B cell (primary cell): ENCODE measurements at regions not wholly inside any gene's neighbourhood (a gene's known extent, or its start where the extent isn't known, plus 50 kb on each side); places are given as distances from the start of the nearest gene placed in this dataset.

ENCODE experiments used
- ATAC-seq: fragments of 200-7000 bp; cut with Tn5 transposase; one replicate; pipeline ENCODE4 v1.10.0; 2021; ENCODE audit warnings: low read depth, mild to moderate bottlenecking, moderate number of reproducible peaks, moderate library complexity
- CTCF ChIA-PET: fragments of 350-600 bp; sonication (Branson Sonifier 250); formaldehyde crosslinking; loops from one replicate; lab custom pipeline; 2021; ENCODE audit warnings: antibody characterized with exemption, inconsistent platforms; lab: Charles Lee
- POLR2A ChIA-PET: fragments of 350-600 bp; sonication (Branson Sonifier 250); formaldehyde crosslinking; loops from one replicate; lab custom pipeline; 2021; ENCODE audit warnings: antibody characterized with exemption; lab: Charles Lee
- DNase-seq: peaks from one replicate; pipeline ENCODE4 v3.0.0; 2013
- H2AFZ ChIP-seq: 2 replicates; pipeline ENCODE4 v1.6.1; 2012; ENCODE audit warnings: mild to moderate bottlenecking, low read depth, low read length; ENCODE audit not compliant: insufficient read depth, poor library complexity, severe bottlenecking
- H3K27ac ChIP-seq, 2 donors: 1 replicate in 1 of 2; 2 replicates in 1 of 2; pipeline ENCODE4 v1.5.1; 2012 to 2013; ENCODE audit warnings: low read length in 2 of 2, mild to moderate bottlenecking in 2 of 2, moderate library complexity in 1 of 2
- H3K27me3 ChIP-seq, 4 experiments: fragments of 200-600 bp in 1 of 4; sonication (generic) in 1 of 4; replicated peaks in 1 of 4; 1 replicate in 2 of 4; 2 replicates in 2 of 4; pipeline versions ENCODE4 v1.6.1 to v1.7.0; 2013 to 2016; ENCODE audit warnings: low read length in 3 of 4, mild to moderate bottlenecking in 2 of 4, mixed read lengths in 1 of 4, moderate library complexity in 1 of 4; ENCODE audit not compliant: insufficient read depth in 4 of 4, control insufficient read depth in 3 of 4; ENCODE audit errors: control extremely low read depth in 1 of 4
- H3K36me3 ChIP-seq, 2 experiments: replicated peaks in 1 of 2; 1 replicate in 1 of 2; 2 replicates in 1 of 2; pipeline versions ENCODE4 v1.6.1 to v1.7.1; 2013; ENCODE audit warnings: low read length in 1 of 2; ENCODE audit not compliant: insufficient read depth in 2 of 2, control insufficient read depth in 1 of 2; ENCODE audit errors: control extremely low read depth in 1 of 2, extremely low read depth in 1 of 2
- H3K4me1 ChIP-seq, 2 donors: fragments of 200-600 bp in 1 of 2; sonication (generic) in 1 of 2; 1 replicate in 1 of 2; 2 replicates in 1 of 2; pipeline versions ENCODE4 v1.5.1 to v1.6.1; 2013 to 2017; ENCODE audit warnings: low read length in 2 of 2; ENCODE audit not compliant: control insufficient read depth in 2 of 2, insufficient read depth in 2 of 2
- H3K4me2 ChIP-seq: replicated peaks from 2 replicates; pipeline ENCODE3; 2012; ENCODE audit warnings: mild to moderate bottlenecking, low read depth, low read length; ENCODE audit not compliant: poor library complexity, severe bottlenecking
- H3K4me3 ChIP-seq, 5 experiments: fragments of 200-600 bp in 1 of 5; sonication (generic) in 1 of 5; 1 replicate in 3 of 5; 2 replicates in 2 of 5; pipeline versions ENCODE4 v1.5.1 to v1.7.0; 2011 to 2016; ENCODE audit warnings: low read length in 4 of 5, mild to moderate bottlenecking in 4 of 5, low read depth in 2 of 5, control low read depth in 1 of 5, moderate library complexity in 1 of 5; ENCODE audit not compliant: insufficient read depth in 1 of 5; ENCODE audit errors: control extremely low read depth in 1 of 5, extremely low read depth in 1 of 5
- H3K79me2 ChIP-seq: fragments of 200-600 bp; sonication (generic); one replicate; pipeline ENCODE4 v1.6.0; 2016; ENCODE audit warnings: low read length; ENCODE audit not compliant: control insufficient read depth, insufficient read depth
- H3K9ac ChIP-seq: fragments of 200-600 bp; sonication (generic); 2 replicates; pipeline ENCODE4 v1.6.1; 2017; ENCODE audit warnings: mild to moderate bottlenecking, low read length, moderate library complexity
- H3K9me3 ChIP-seq, 3 donors: one replicate each; pipeline versions ENCODE4 v1.6.1 to v1.7.1; 2013; ENCODE audit warnings: low read length in 2 of 3; ENCODE audit not compliant: control insufficient read depth in 2 of 3, insufficient read depth in 1 of 3; ENCODE audit errors: control extremely low read depth in 1 of 3
- H4K20me1 ChIP-seq: 2 replicates; pipeline ENCODE4 v1.6.0; 2012; ENCODE audit warnings: mild to moderate bottlenecking, low read length; ENCODE audit not compliant: insufficient read depth, control insufficient read depth, poor library complexity, severe bottlenecking
- H3K27ac Mint-ChIP-seq: one replicate; pipeline ENCODE4 v1.8.0; 2021; ENCODE audit warnings: mixed read lengths
- H3K27me3 Mint-ChIP-seq: one replicate; pipeline ENCODE4 v1.8.0; 2021; ENCODE audit warnings: mixed read lengths
- H3K4me1 Mint-ChIP-seq: one replicate; pipeline ENCODE4 v1.8.0; 2021; ENCODE audit warnings: mixed read lengths
- H3K4me3 Mint-ChIP-seq: one replicate; pipeline ENCODE4 v1.8.0; 2021; ENCODE audit warnings: mixed read lengths
- H3K9me3 Mint-ChIP-seq: one replicate; pipeline ENCODE4 v1.8.0; 2022; ENCODE audit warnings: mixed read lengths; ENCODE audit not compliant: insufficient read depth
- CTCF ChIP-seq: fragments of 200-600 bp; IDR thresholded peaks from one replicate; pipeline ENCODE4 v1.8.0; 2022; ENCODE audit warnings: antibody characterized with exemption, mild to moderate bottlenecking
- EZH2 ChIP-seq: IDR thresholded peaks from 2 replicates; pipeline ENCODE4 v1.6.1; 2012; ENCODE audit warnings: borderline replicate concordance, low read depth, mild to moderate bottlenecking, moderate library complexity, low read length; ENCODE audit not compliant: insufficient read depth, poor library complexity, severe bottlenecking
- WGBS: methylation state at CpG from one replicate; pipeline ENCODE4 v1.1.5; 2013; ENCODE audit warnings: missing lambda C conversion rate; ENCODE audit not compliant: insufficient coverage; 5-methylcytosine and 5-hydroxymethylcytosine counted together
- intact Hi-C: fragments of 100-400 bp; cut with micrococcal nuclease; formaldehyde crosslinking; loops from one replicate; pipeline ENCODE4 v1.10.0; 2022

DNA sequence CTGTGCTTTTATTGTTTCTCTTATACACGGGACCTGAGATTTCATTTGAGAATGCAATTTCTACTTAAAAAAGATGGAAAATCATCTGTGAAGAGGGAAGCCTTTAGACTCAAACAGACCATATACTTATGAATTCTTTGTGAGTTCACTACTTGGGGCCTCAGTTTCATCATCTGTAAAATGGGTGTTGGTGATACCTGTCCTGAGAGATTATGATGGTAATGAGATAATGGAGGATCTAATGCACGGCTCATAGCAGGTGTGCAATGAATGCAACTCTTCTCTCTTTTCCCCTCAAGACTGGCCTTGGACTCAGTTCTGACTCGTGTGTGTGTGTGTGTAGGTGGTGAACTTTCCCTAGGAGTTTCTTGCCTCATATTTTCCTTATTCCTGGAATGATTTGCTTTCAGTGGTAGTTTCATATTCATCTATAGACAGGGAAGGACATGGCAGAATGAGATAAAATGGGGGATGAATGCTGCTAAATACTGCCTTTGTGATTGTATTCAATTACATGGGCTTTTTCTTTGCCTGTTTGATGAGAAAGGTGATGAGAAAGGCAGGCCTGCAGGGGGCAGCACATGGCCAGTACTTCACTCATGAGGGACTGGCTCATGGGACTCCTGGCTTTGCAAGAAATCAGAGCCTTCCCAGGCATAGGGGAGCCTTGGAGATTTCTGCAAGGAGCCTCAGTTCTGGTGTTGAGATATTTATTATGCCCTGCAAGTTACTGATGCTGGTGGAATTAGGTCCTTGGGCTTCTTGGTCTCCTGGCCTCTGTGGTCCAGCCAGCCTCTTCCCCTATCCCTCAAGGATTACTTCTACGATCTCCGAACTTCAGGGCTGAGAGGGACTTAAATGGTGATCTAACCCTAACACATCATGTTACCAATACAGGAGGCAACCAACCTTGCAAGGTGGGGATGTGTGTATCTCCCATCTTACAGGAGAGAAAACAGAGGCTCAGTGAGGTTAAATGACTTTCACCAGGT lies 70.7 kb downstream of the RPLP1 start:
- no peak overlapping the region for H3K4me2 ChIP-seq
- peaks cover 0 to 5% (median 0%) of the 10 kb centered on the region in 3 donors for H3K9me3 ChIP-seq
- no peaks in the 10 kb centered on the region for H4K20me1 ChIP-seq
- DNase-seq (peak; percentile 47), ATAC-seq (no peak)
- H3K36me3 ChIP-seq, result no peaks in the 10 kb centered on the region
- no peaks in the 10 kb centered on the region for H3K4me1 ChIP-seq
- Mint-ChIP-seq H3K4me3 (no peak overlapping the region), H3K4me1 (no peaks in the 10 kb centered on the region), H3K9me3 (no peaks in the 10 kb centered on the region), H3K27ac (no peak overlapping the region), H3K27me3 (peaks cover 8% of the 10 kb centered on the region)
- no peak overlapping the region for H2AFZ ChIP-seq
- POLR2A ChIA-PET, result no interaction called here
- intact Hi-C loops, result loop anchor here (1.0 to 5.0 kb wide), 3 partner anchors 574 to 964 kb away; partner anchors contain the start of gene TLE3
- peaks cover 0 to 7% (median 2%) of the 10 kb centered on the region in 4 experiments for H3K27me3 ChIP-seq
- CTCF ChIA-PET, result interaction anchor here (0.9 to 1.3 kb wide), 4 partner anchors 759 to 1199 kb away, joined by 3 to 4 read pairs (median 4); no protein-coding TSS in a partner anchor
- H3K4me3 ChIP-seq, result no peak overlapping the region
- no CpG with 5 or more reads among the region's 5 CpGs for WGBS
- H3K79me2 ChIP-seq, result no peaks in the 10 kb centered on the region
- TF ChIP-seq EZH2 (no peak), CTCF (peak; percentile 70)
- H3K27ac ChIP-seq, result no peak overlapping the region
- no peak overlapping the region for H3K9ac ChIP-seq

GRCh38 chr15:69524296-69524695 lies 71.7 kb downstream of the RPLP1 start:
- Mint-ChIP-seq H3K27me3 (peaks cover 10% of the 10 kb centered on the region), H3K27ac (no peak overlapping the region), H3K4me1 (no peaks in the 10 kb centered on the region), H3K4me3 (no peak overlapping the region), H3K9me3 (no peaks in the 10 kb centered on the region)
- ATAC-seq (no peak), DNase-seq (no peak)
- Histone ChIP-seq H3K36me3 (no peaks in the 10 kb centered on the region), H3K79me2 (no peaks in the 10 kb centered on the region), H3K27ac (no peak overlapping the region), H3K27me3 (peaks cover 0 to 7% (median 2%) of the 10 kb centered on the region in 4 experiments), H3K9me3 (peaks cover 0 to 5% (median 0%) of the 10 kb centered on the region in 3 donors), H3K4me3 (no peak overlapping the region), H3K9ac (no peak overlapping the region), H3K4me2 (no peak overlapping the region), H2AFZ (no peak overlapping the region), H3K4me1 (no peaks in the 10 kb centered on the region), H4K20me1 (no peaks in the 10 kb centered on the region)
- ChIA-PET CTCF (interaction anchor here (0.9 to 1.3 kb wide), 4 partner anchors 758 to 1198 kb away, joined by 3 to 4 read pairs (median 4); no protein-coding TSS in a partner anchor), POLR2A (no interaction called here)
- intact Hi-C loops, result loop anchor here (5.0 kb wide), 1 partner anchor 573 kb away; the partner anchor contains the start of gene TLE3
- 89% methylated on average over 5 of the region's 6 CpGs for WGBS
- TF ChIP-seq CTCF (no peak), EZH2 (no peak)
